A549 (cell line): ENCODE measurements at regions not wholly inside any gene's neighbourhood (a gene's known extent, or its start where the extent isn't known, plus 50 kb on each side); places are given as distances from the start of the nearest gene placed in this dataset.

Experiments
- ATAC-seq, 2 experiments: fragments of 200-7000 bp in 1 of 2; fragments of >200 bp in 1 of 2; cut with Nextera tagmentation in 1 of 2; cut with Tn5 transposase in 1 of 2; 3 replicates each; pipeline versions ENCODE4 v1.8.0 to v1.9.1; 2018 to 2020; ENCODE audit warnings: mild to moderate bottlenecking in 1 of 2, moderate library complexity in 1 of 2
- CTCF ChIA-PET: fragments of 300-600 bp; sonication (Branson Sonifier 250); formaldehyde crosslinking; extraction: SDS; loops from one replicate; lab custom pipeline; 2021; ENCODE audit warnings: antibody characterized with exemption, inconsistent platforms; lab: Yijun Ruan, JAX
- POLR2A ChIA-PET: fragments of 350-600 bp; formaldehyde crosslinking; extraction: SDS; loops from one replicate; lab custom pipeline; 2021; ENCODE audit warnings: antibody characterized with exemption, inconsistent platforms; lab: Yijun Ruan, JAX
- DNase-seq, 2 experiments: peaks; one replicate each; pipeline versions ENCODE4 v3.0.0 to v3.0.0-alpha.2; 2011 to 2016; ENCODE audit warnings: low read depth in 1 of 2, low spot score in 1 of 2
- FAIRE-seq: peaks from 2 replicates; lab custom pipeline; 2011; peaks lifted over from hg19 to GRCh38; lab: Jason Lieb, UNC
- H3K27ac ChIP-seq, 2 experiments: fragments of >200 bp; sonication (Bioruptor Twin); formaldehyde crosslinking; 3 replicates each; pipeline ENCODE4 v1.5.1; 2016 to 2017
- H3K4me1 ChIP-seq: fragments of >200 bp; sonication (Bioruptor Twin); formaldehyde crosslinking; 3 replicates; pipeline ENCODE4 v1.6.1; 2016
- H3K4me2 ChIP-seq: fragments of >200 bp; sonication (Bioruptor Twin); formaldehyde crosslinking; 3 replicates; pipeline ENCODE4 v1.6.1; 2016
- H3K4me3 ChIP-seq: fragments of >200 bp; sonication (Bioruptor Twin); formaldehyde crosslinking; 3 replicates; pipeline ENCODE4 v1.5.1; 2016
- H3K9me3 ChIP-seq: fragments of >200 bp; sonication (Bioruptor Twin); formaldehyde crosslinking; 3 replicates; pipeline ENCODE4 v1.6.1; 2016
- ATOH8 ChIP-seq: fragments of 250-450 bp; sonication (Bioruptor Pico); IDR thresholded peaks from 2 replicates; pipeline ENCODE4 v1.5.0; 2020; ENCODE audit warnings: low read depth, mild to moderate bottlenecking, moderate library complexity
- BCL3 ChIP-seq: fragments of >200 bp; sonication (Bioruptor Twin); formaldehyde crosslinking; IDR thresholded peaks from 3 replicates; pipeline ENCODE4 v1.6.1; 2016
- BHLHE40 ChIP-seq: IDR thresholded peaks from 2 replicates; pipeline ENCODE4 v1.6.1; 2012; ENCODE audit warnings: low read depth, low read length, inconsistent platforms
- CEBPB ChIP-seq, 2 experiments: fragments of >200 bp in 1 of 2; sonication (Bioruptor Twin) in 1 of 2; formaldehyde crosslinking in 1 of 2; IDR thresholded peaks; 2 replicates each; pipeline ENCODE4 v1.6.1; 2012 to 2016
- EP300 ChIP-seq, 2 experiments: fragments of >200 bp; sonication (Bioruptor Twin); formaldehyde crosslinking; IDR thresholded peaks; 2 replicates in 1 of 2; 3 replicates in 1 of 2; pipeline ENCODE4 v1.6.1; 2016 to 2017
- ESRRA ChIP-seq: fragments of 150-350 bp; IDR thresholded peaks from 2 replicates; pipeline ENCODE4 v1.6.1; 2014; ENCODE audit warnings: mild to moderate bottlenecking, low read length, borderline replicate concordance
- FOSB ChIP-seq: fragments of 250-450 bp; sonication (Bioruptor Pico); IDR thresholded peaks from 2 replicates; pipeline ENCODE4 v1.5.0; 2020; ENCODE audit warnings: mild to moderate bottlenecking, moderate library complexity
- FOSL2 ChIP-seq, 2 experiments: fragments of 450-650 bp in 1 of 2; fragments of >200 bp in 1 of 2; sonication (Bioruptor Twin) in 1 of 2; formaldehyde crosslinking; IDR thresholded peaks; 2 replicates each; pipeline versions ENCODE4 v1.5.0 to v1.6.1; 2016 to 2020; ENCODE audit warnings: mild to moderate bottlenecking in 1 of 2, moderate library complexity in 1 of 2
- FOXS1 ChIP-seq: fragments of 250-450 bp; sonication (Bioruptor Pico); IDR thresholded peaks from 2 replicates; pipeline ENCODE4 v1.5.0; 2020; ENCODE audit warnings: mild to moderate bottlenecking, moderate library complexity
- GATA3 ChIP-seq: IDR thresholded peaks from 2 replicates; pipeline ENCODE4 v1.6.1; 2012; ENCODE audit warnings: borderline replicate concordance
- KDM1A ChIP-seq: fragments of 200-600 bp; sonication (generic); IDR thresholded peaks from 2 replicates; pipeline ENCODE4 v1.6.1; 2016; ENCODE audit warnings: low read depth, mild to moderate bottlenecking
- MAFK ChIP-seq: fragments of 450-650 bp; IDR thresholded peaks from 2 replicates; pipeline ENCODE4 v1.6.1; 2014; ENCODE audit not compliant: partially characterized antibody
- MAZ ChIP-seq: fragments of 150-350 bp; IDR thresholded peaks from 2 replicates; pipeline ENCODE4 v1.6.1; 2014; ENCODE audit warnings: antibody characterized with exemption, low read depth, low read length, borderline replicate concordance
- NFE2L2 ChIP-seq: fragments of 150-350 bp; conservative IDR thresholded peaks from 2 replicates; pipeline ENCODE4 v1.6.1; 2014; ENCODE audit warnings: low read length
- POLR2A ChIP-seq: IDR thresholded peaks from 2 replicates; pipeline ENCODE4 v1.6.1; 2012; ENCODE audit warnings: mild to moderate bottlenecking, low read length
- RAD21 ChIP-seq, 2 experiments: fragments of >200 bp in 1 of 2; sonication (Bioruptor Twin) in 1 of 2; formaldehyde crosslinking in 1 of 2; IDR thresholded peaks in 1 of 2; conservative IDR thresholded peaks in 1 of 2; 2 replicates in 1 of 2; 3 replicates in 1 of 2; pipeline ENCODE4 v1.6.1; 2012 to 2018; ENCODE audit warnings: inconsistent platforms in 1 of 2
- RNF2 ChIP-seq: fragments of 200-600 bp; sonication (generic); IDR thresholded peaks from 2 replicates; pipeline ENCODE4 v1.6.1; 2016; ENCODE audit warnings: low read depth, mild to moderate bottlenecking, antibody characterized with exemption, moderate library complexity, borderline replicate concordance
- SREBF2 ChIP-seq: fragments of 450-650 bp; IDR thresholded peaks from 2 replicates; pipeline ENCODE4 v1.6.1; 2014; ENCODE audit warnings: mild to moderate bottlenecking, moderate library complexity
- ZC3H11A ChIP-seq: fragments of 450-650 bp; IDR thresholded peaks from 2 replicates; pipeline ENCODE4 v1.6.1; 2014; ENCODE audit warnings: antibody characterized with exemption, mild to moderate bottlenecking
- ZNF302 ChIP-seq: fragments of 250-450 bp; sonication (Bioruptor Pico); IDR thresholded peaks from 2 replicates; pipeline ENCODE4 v1.9.0; 2021; ENCODE audit warnings: inconsistent platforms, mild to moderate bottlenecking, moderate library complexity
- WGBS: methylation state at CpG from one replicate; pipeline ENCODE4 v1.1.6; 2017; ENCODE audit errors: missing lambda C conversion rate; 5-methylcytosine and 5-hydroxymethylcytosine counted together

GRCh38 chr9:30075451-30076199, 2308.8 kb upstream of the ACO1 start:
- ChIA-PET CTCF (no interaction called here), POLR2A (no interaction called here)
- Histone ChIP-seq H3K9me3 (no peaks in the 10 kb centered on the region), H3K4me3 (no peak overlapping the region), H3K27ac (no peak overlapping the region), H3K4me1 (no peaks in the 10 kb centered on the region), H3K4me2 (no peak overlapping the region)
- ATAC-seq (no peak), FAIRE-seq (no peak), DNase-seq (peak; percentile 1 to 21)
- TF ChIP-seq NFE2L2, result no peak
- no peak for TF ChIP-seq FOSL2 (IDR thresholded peaks at IDR 0.05)
- peak; percentile 62 for TF ChIP-seq FOSL2 (CRISPR knock-in tag; IDR thresholded peaks at IDR 0.05)
- WGBS, result 15% methylated on average over 3 of the region's 3 CpGs

- Histone ChIP-seq H3K4me2 (no peak overlapping the region), H3K4me1 (no peaks in the 10 kb centered on the region), H3K27ac (no peak overlapping the region), H3K9me3 (no peaks in the 10 kb centered on the region), H3K4me3 (no peak overlapping the region)
- ChIA-PET CTCF (no interaction called here), POLR2A (no interaction called here)
- TF ChIP-seq ESRRA (no peak), RNF2 (no peak), FOSB (CRISPR knock-in tag) (no peak), BCL3 (no peak), MAFK (no peak)
- 17% methylated on average over 2 of the region's 2 CpGs for WGBS
- DNase-seq (no peak), ATAC-seq (no peak), FAIRE-seq (no peak)
Observed at GRCh38 chr9:30078195-30078594, 2306.2 kb upstream of the ACO1 start.

- TF ChIP-seq MAZ (no peak), BHLHE40 (no peak), GATA3 (no peak), ZC3H11A (no peak), RAD21 (conservative IDR thresholded peaks at IDR 0.05 in 1 of 2, IDR thresholded peaks at IDR 0.05 in 1 of 2) (no peak), ZNF302 (CRISPR knock-in tag) (no peak), KDM1A (no peak), FOXS1 (CRISPR knock-in tag) (no peak), ATOH8 (CRISPR knock-in tag) (no peak), EP300 (IDR thresholded peaks at IDR 0.05) (no peak), CEBPB (IDR thresholded peaks at IDR 0.05) (no peak), SREBF2 (no peak), POLR2A (no peak)
- TF ChIP-seq, all 56 proteins: peak for 0
Observed at GRCh38 chr9:30089428-30089827, 2295.0 kb upstream of the ACO1 start.

More at GRCh38 chr9:30089428-30089827, 2295.0 kb upstream of the ACO1 start:
- Histone ChIP-seq H3K4me3 (no peak overlapping the region), H3K27ac (no peak overlapping the region), H3K9me3 (no peaks in the 10 kb centered on the region), H3K4me2 (no peak overlapping the region), H3K4me1 (no peaks in the 10 kb centered on the region)
- CTCF ChIA-PET, result no interaction called here
- 13% methylated on average over 5 of the region's 5 CpGs for WGBS
- DNase-seq (no peak), ATAC-seq (no peak), FAIRE-seq (no peak)
- POLR2A ChIA-PET, result no interaction called here
